GM12878 (cell line): ENCODE measurements at regions not wholly inside any gene's neighbourhood (a gene's known extent, or its start where the extent isn't known, plus 50 kb on each side); places are given as distances from the start of the nearest gene placed in this dataset.

Experiments used
- ATAC-seq: fragments of 200-7000 bp; cut with Tn5 transposase; 3 replicates; pipeline ENCODE4 v1.9.1; 2020; ENCODE audit warnings: mild to moderate bottlenecking, moderate library complexity
- BruUV-seq: library from RNA; stranded (reverse); fragments of 400-500 nt; replicated peaks from 2 replicates; lab custom pipeline; 2021; lab: Mats Ljungman, UMichigan
- CTCF ChIA-PET: fragments of 300-600 bp; sonication (Branson Sonifier 250); formaldehyde crosslinking; extraction: SDS; loops from one replicate; lab custom pipeline; 2021; ENCODE audit warnings: inconsistent platforms; lab: Yijun Ruan, JAX
- POLR2A ChIA-PET: fragments of 350-600 bp; formaldehyde crosslinking; extraction: SDS; loops from one replicate; lab custom pipeline; 2021; ENCODE audit warnings: inconsistent platforms; lab: Charles Lee
- RAD21 ChIA-PET: fragments of 300-600 bp; sonication (Branson Sonifier 250); formaldehyde crosslinking; loops from one replicate; lab custom pipeline; 2023; ENCODE audit warnings: antibody characterized with exemption; ENCODE audit not compliant: unreplicated experiment; lab: Charles Lee
- SMC1A ChIA-PET: fragments of 300-600 bp; sonication (Branson Sonifier 250); formaldehyde crosslinking; loops from one replicate; lab custom pipeline; 2023; ENCODE audit not compliant: unreplicated experiment, uncharacterized antibody; lab: Charles Lee
- DNase-seq: peaks from one replicate; pipeline ENCODE4 v3.0.0-alpha.2; 2011; ENCODE audit warnings: low read depth, low spot score
- FAIRE-seq: peaks from 3 replicates; lab custom pipeline; 2011; peaks lifted over from hg19 to GRCh38; lab: Jason Lieb, UNC
- H2AFZ ChIP-seq: 2 replicates; pipeline ENCODE4 v1.6.0; 2011; ENCODE audit warnings: low read depth, low read length, control low read depth; ENCODE audit not compliant: control insufficient read depth
- H3K27ac ChIP-seq: 2 replicates; pipeline ENCODE4 v1.5.1; 2011; ENCODE audit warnings: control low read depth; ENCODE audit not compliant: control insufficient read depth, insufficient read depth
- H3K27me3 ChIP-seq, 2 experiments: replicated peaks in 1 of 2; 2 replicates each; pipeline versions ENCODE4 v1.6.0 to v1.6.1; 2011; ENCODE audit warnings: low read length in 1 of 2; ENCODE audit not compliant: control insufficient read depth in 2 of 2, insufficient read depth in 2 of 2
- H3K36me3 ChIP-seq, 2 experiments: 2 replicates each; pipeline ENCODE4 v1.5.1; 2011; ENCODE audit warnings: low read length in 1 of 2; ENCODE audit not compliant: control insufficient read depth in 2 of 2, insufficient read depth in 2 of 2
- H3K4me1 ChIP-seq: 2 replicates; pipeline ENCODE4 v1.6.1; 2011; ENCODE audit warnings: mild to moderate bottlenecking, low read length, moderate library complexity, mixed read lengths; ENCODE audit not compliant: control insufficient read depth, insufficient read depth
- H3K4me2 ChIP-seq: 2 replicates; pipeline ENCODE4 v1.6.0; 2011; ENCODE audit warnings: control low read depth; ENCODE audit not compliant: control insufficient read depth, insufficient read depth
- H3K4me3 ChIP-seq: fragments of 200-600 bp; sonication (generic); 2 replicates; pipeline ENCODE4 v1.5.1; 2016
- H3K79me2 ChIP-seq: 2 replicates; pipeline ENCODE4 v1.6.0; 2011; ENCODE audit warnings: low read length; ENCODE audit not compliant: control insufficient read depth, insufficient read depth
- H3K9ac ChIP-seq: 2 replicates; pipeline ENCODE4 v1.8.0; 2011; ENCODE audit warnings: low read length, control low read depth, mixed read lengths; ENCODE audit not compliant: control insufficient read depth, insufficient read depth
- H3K9me3 ChIP-seq: replicated peaks from 3 replicates; pipeline ENCODE4 v1.5.1; 2011; ENCODE audit warnings: mild to moderate bottlenecking, low read length; ENCODE audit not compliant: control insufficient read depth, insufficient read depth
- H4K20me1 ChIP-seq: 2 replicates; pipeline ENCODE4 v1.6.0; 2011; ENCODE audit not compliant: control insufficient read depth, insufficient read depth
- CUX1 ChIP-seq: IDR thresholded peaks from 2 replicates; pipeline ENCODE4 v1.6.1; 2012; ENCODE audit warnings: improper control_type of control experiment, low read depth, low read length; ENCODE audit not compliant: insufficient replicate concordance
- TARDBP ChIP-seq: IDR thresholded peaks from 2 replicates; pipeline ENCODE4 v1.6.1; 2016; ENCODE audit warnings: borderline replicate concordance
- WGBS: methylation state at CpG from one replicate; pipeline ENCODE4 v1.1.6; 2016; ENCODE audit warnings: low lambda C conversion rate; ENCODE audit not compliant: insufficient replicate concordance, insufficient coverage; ENCODE audit errors: missing lambda C conversion rate; 5-methylcytosine and 5-hydroxymethylcytosine counted together
- in situ Hi-C: fragments of 300-500 bp; cut with MboI; formaldehyde crosslinking; loops from 9 replicates; pipeline ENCODE4 v1.14.3; 2018; ENCODE audit warnings: mixed read lengths
- intact Hi-C: fragments of 100-400 bp; cut with micrococcal nuclease; formaldehyde crosslinking; loops from one replicate; pipeline ENCODE4 v1.14.2; 2022; ENCODE audit not compliant: unreplicated experiment

GRCh38 chr2:155525199-155525598 is 807.3 kb downstream of the NR4A2 start (continued):
- no peak for TF ChIP-seq CUX1

GRCh38 chr2:155519529-155520130 is 812.9 kb downstream of the NR4A2 start:
- DNase-seq: no peak
- Histone ChIP-seq H3K4me2 (no peak overlapping the region), H3K79me2 (no peaks in the 10 kb centered on the region), H3K36me3 (no peaks in the 10 kb centered on the region), H3K4me1 (no peaks in the 10 kb centered on the region), H3K27me3 (no peaks in the 10 kb centered on the region), H3K27ac (no peak overlapping the region), H3K4me3 (no peak overlapping the region), H3K9me3 (no peaks in the 10 kb centered on the region), H2AFZ (no peak overlapping the region)
- BruUV-seq: no TSS peak
- CTCF ChIA-PET: interaction anchor here (1.2 kb wide), 1 partner anchor 11 kb away, joined by 3 read pairs; no protein-coding TSS in a partner anchor
- WGBS: 18% methylated on average over 2 of the region's 2 CpGs
- SMC1A ChIA-PET: interaction anchor here (1.0 kb wide), 1 partner anchor 11 kb away, joined by 3 read pairs; no protein-coding TSS in a partner anchor
- ATAC-seq: no peak
- no peak for TF ChIP-seq TARDBP
- TF ChIP-seq, all 136 proteins: peak for 0
- in situ Hi-C loops: no loop called here
- intact Hi-C loops: loop anchor here (10.0 kb wide), 1 partner anchor 295 kb away; no protein-coding TSS in a partner anchor
- FAIRE-seq: no peak
- no peaks in the 10 kb centered on the region for H4K20me1 ChIP-seq
- H3K9ac ChIP-seq: no peak overlapping the region
- RAD21 ChIA-PET: no interaction called here
- POLR2A ChIA-PET: no interaction called here
